Activated naive CD4-positive, alpha-beta T cell treated with anti-CD3 and anti-CD28 coated beads, Interleukin-2, amount 10 ng/mL, durations not matched to agents 7 days and 5 days (primary cell): ENCODE measurements at regions not wholly inside any gene's neighbourhood (a gene's known extent, or its start where the extent isn't known, plus 50 kb on each side); places are given as distances from the start of the nearest gene placed in this dataset.
"Not testable (repeated sequence)": the region's sequence is repeated elsewhere in the genome, so short reads cannot be mapped to it uniquely, and the experiment has no call there.

Experiments
- CTCF ChIA-PET: fragments of 350-600 bp; sonication (Branson Sonifier 250); formaldehyde crosslinking; loops from one replicate; lab custom pipeline; 2021; ENCODE audit warnings: antibody characterized with exemption; lab: Charles Lee
- DNase-seq: peaks from one replicate; pipeline ENCODE4 v3.0.0-alpha.2; 2020
- H3K27ac Mint-ChIP-seq: one replicate; pipeline ENCODE4 v1.8.0; 2021; ENCODE audit warnings: mild to moderate bottlenecking, moderate library complexity, mixed read lengths
- H3K27me3 Mint-ChIP-seq: one replicate; pipeline ENCODE4 v1.8.0; 2021; ENCODE audit warnings: mild to moderate bottlenecking, mixed read lengths
- H3K36me3 Mint-ChIP-seq: one replicate; pipeline ENCODE4 v1.8.0; 2021; ENCODE audit warnings: mixed read lengths
- H3K4me1 Mint-ChIP-seq: one replicate; pipeline ENCODE4 v1.8.0; 2021; ENCODE audit warnings: mixed read lengths
- H3K4me3 Mint-ChIP-seq: one replicate; pipeline ENCODE4 v1.8.0; 2021; ENCODE audit warnings: mild to moderate bottlenecking, moderate library complexity, mixed read lengths
- H3K9me3 Mint-ChIP-seq: one replicate; pipeline ENCODE4 v1.8.0; 2021; ENCODE audit warnings: mixed read lengths

GRCh38 chr14:83863042-83863774 is 1666.7 kb upstream of the FLRT2 start:
- Mint-ChIP-seq H3K4me3 (no peak overlapping the region), H3K36me3 (no peaks in the 10 kb centered on the region), H3K27ac (no peak overlapping the region), H3K27me3 (no peaks in the 10 kb centered on the region), H3K4me1 (no peaks in the 10 kb centered on the region), H3K9me3 (peaks cover 10% of the 10 kb centered on the region)
- DNase-seq, result no peak
- CTCF ChIA-PET, result no interaction called here

GRCh38 chr14:83864106-83864505 is 1665.8 kb upstream of the FLRT2 start:
- H3K36me3 Mint-ChIP-seq, result no peaks in the 10 kb centered on the region

GRCh38 chr14:83867566-83868225 is 1662.2 kb upstream of the FLRT2 start:
- Mint-ChIP-seq H3K4me3 (no peak overlapping the region), H3K9me3 (peaks cover 4% of the 10 kb centered on the region), H3K27ac (no peak overlapping the region), H3K4me1 (no peaks in the 10 kb centered on the region), H3K36me3 (no peaks in the 10 kb centered on the region), H3K27me3 (no peaks in the 10 kb centered on the region)
- no peak for DNase-seq
- CTCF ChIA-PET, result no interaction called here

More at GRCh38 chr14:83864106-83864505, 1665.8 kb upstream of the FLRT2 start:
- Mint-ChIP-seq H3K9me3 (peaks cover 8% of the 10 kb centered on the region), H3K27ac (no peak overlapping the region), H3K27me3 (no peaks in the 10 kb centered on the region), H3K4me3 (no peak overlapping the region), H3K4me1 (no peaks in the 10 kb centered on the region)
- CTCF ChIA-PET, result no interaction called here
- DNase-seq, result no peak

GRCh38 chr14:83870546-83871270 is 1659.2 kb upstream of the FLRT2 start:
- no peaks in the 10 kb centered on the region for H3K36me3 Mint-ChIP-seq
- H3K4me1 Mint-ChIP-seq, result no peaks in the 10 kb centered on the region
- DNase-seq, result no peak
- H3K4me3 Mint-ChIP-seq, result no peak overlapping the region
- no peaks in the 10 kb centered on the region for H3K27me3 Mint-ChIP-seq
- CTCF ChIA-PET, result no interaction called here
- H3K27ac Mint-ChIP-seq, result no peak overlapping the region
- peaks cover 5% of the 10 kb centered on the region for H3K9me3 Mint-ChIP-seq

GRCh38 chr14:83873669-83874068 is 1656.3 kb upstream of the FLRT2 start:
- H3K9me3 Mint-ChIP-seq, result peaks cover 7% of the 10 kb centered on the region
- no peak for DNase-seq
- H3K27me3 Mint-ChIP-seq, result no peaks in the 10 kb centered on the region
- CTCF ChIA-PET, result no interaction called here
- H3K4me1 Mint-ChIP-seq, result no peaks in the 10 kb centered on the region
- H3K27ac Mint-ChIP-seq, result no peak overlapping the region
- no peak overlapping the region for H3K4me3 Mint-ChIP-seq
- H3K36me3 Mint-ChIP-seq, result no peaks in the 10 kb centered on the region

- Mint-ChIP-seq H3K9me3 (peaks cover 7% of the 10 kb centered on the region), H3K27ac (no peak overlapping the region), H3K36me3 (no peaks in the 10 kb centered on the region), H3K4me3 (no peak overlapping the region), H3K4me1 (no peaks in the 10 kb centered on the region), H3K27me3 (no peaks in the 10 kb centered on the region)
- DNase-seq, result no peak
- CTCF ChIA-PET, result no interaction called here
Measured at GRCh38 chr14:83874662-83875061, 1655.3 kb upstream of the FLRT2 start.

GRCh38 chr14:83883732-83884131 is 1646.2 kb upstream of the FLRT2 start:
- CTCF ChIA-PET, result no interaction called here
- no peaks in the 10 kb centered on the region for H3K36me3 Mint-ChIP-seq
- no peak for DNase-seq
- H3K9me3 Mint-ChIP-seq, result peaks cover 10% of the 10 kb centered on the region
- no peaks in the 10 kb centered on the region for H3K4me1 Mint-ChIP-seq
- no peak overlapping the region for H3K4me3 Mint-ChIP-seq
- H3K27me3 Mint-ChIP-seq, result no peaks in the 10 kb centered on the region
- H3K27ac Mint-ChIP-seq, result no peak overlapping the region

GRCh38 chr14:83885837-83886293 is 1644.1 kb upstream of the FLRT2 start:
- DNase-seq, result no peak

GRCh38 chr14:83887866-83888265 is 1642.1 kb upstream of the FLRT2 start:
- Mint-ChIP-seq H3K9me3 (no peaks in the 10 kb centered on the region), H3K27me3 (no peaks in the 10 kb centered on the region), H3K27ac (no peak overlapping the region), H3K4me3 (no peak overlapping the region), H3K4me1 (no peaks in the 10 kb centered on the region), H3K36me3 (no peaks in the 10 kb centered on the region)
- CTCF ChIA-PET, result no interaction called here
- DNase-seq, result no peak

More at GRCh38 chr14:83885837-83886293, 1644.1 kb upstream of the FLRT2 start:
- CTCF ChIA-PET, result no interaction called here
- Mint-ChIP-seq H3K27ac (no peak overlapping the region), H3K9me3 (peaks cover 5% of the 10 kb centered on the region), H3K4me3 (no peak overlapping the region), H3K4me1 (no peaks in the 10 kb centered on the region), H3K27me3 (no peaks in the 10 kb centered on the region), H3K36me3 (no peaks in the 10 kb centered on the region)

GRCh38 chr14:83893447-83893846 is 1636.5 kb upstream of the FLRT2 start:
- CTCF ChIA-PET, result no interaction called here
- no peaks in the 10 kb centered on the region for H3K4me1 Mint-ChIP-seq

GRCh38 chr14:83894568-83894967 is 1635.4 kb upstream of the FLRT2 start:
- no peaks in the 10 kb centered on the region for H3K27me3 Mint-ChIP-seq
- H3K4me3 Mint-ChIP-seq, result no peak overlapping the region
- no peak overlapping the region for H3K27ac Mint-ChIP-seq
- H3K36me3 Mint-ChIP-seq, result no peaks in the 10 kb centered on the region
- CTCF ChIA-PET, result no interaction called here
- H3K9me3 Mint-ChIP-seq, result peaks cover 2% of the 10 kb centered on the region
- H3K4me1 Mint-ChIP-seq, result no peaks in the 10 kb centered on the region
- no peak for DNase-seq

More at GRCh38 chr14:83893447-83893846, 1636.5 kb upstream of the FLRT2 start:
- H3K27ac Mint-ChIP-seq, result no peak overlapping the region
- no peaks in the 10 kb centered on the region for H3K27me3 Mint-ChIP-seq
- DNase-seq, result no peak
- H3K36me3 Mint-ChIP-seq, result no peaks in the 10 kb centered on the region
- H3K9me3 Mint-ChIP-seq, result no peaks in the 10 kb centered on the region
- no peak overlapping the region for H3K4me3 Mint-ChIP-seq

GRCh38 chr14:83898558-83898957 is 1631.4 kb upstream of the FLRT2 start:
- H3K9me3 Mint-ChIP-seq, H3K4me3 Mint-ChIP-seq, CTCF ChIA-PET, H3K27ac Mint-ChIP-seq, H3K36me3 Mint-ChIP-seq, DNase-seq, H3K27me3 Mint-ChIP-seq, H3K4me1 Mint-ChIP-seq: not testable (repeated sequence)

GRCh38 chr14:83899706-83900105 is 1630.2 kb upstream of the FLRT2 start:
- CTCF ChIA-PET, result no interaction called here
- Mint-ChIP-seq H3K27ac (no peak overlapping the region), H3K9me3 (peaks cover 3% of the 10 kb centered on the region), H3K27me3 (no peaks in the 10 kb centered on the region), H3K4me3 (no peak overlapping the region), H3K4me1 (no peaks in the 10 kb centered on the region), H3K36me3 (no peaks in the 10 kb centered on the region)
- DNase-seq, result no peak

- CTCF ChIA-PET, result no interaction called here
- peaks cover 10% of the 10 kb centered on the region for H3K9me3 Mint-ChIP-seq
Measured at GRCh38 chr14:83905157-83905556, 1624.8 kb upstream of the FLRT2 start.

More at GRCh38 chr14:83905157-83905556, 1624.8 kb upstream of the FLRT2 start:
- no peak overlapping the region for H3K27ac Mint-ChIP-seq
- DNase-seq, result no peak
- H3K36me3 Mint-ChIP-seq, result no peaks in the 10 kb centered on the region
- no peaks in the 10 kb centered on the region for H3K4me1 Mint-ChIP-seq
- no peak overlapping the region for H3K4me3 Mint-ChIP-seq
- no peaks in the 10 kb centered on the region for H3K27me3 Mint-ChIP-seq
